ENCODE measurements at regions not wholly inside any gene's neighbourhood (a gene's known extent, or its start where the extent isn't known, plus 50 kb on each side); places are given as distances from the start of the nearest gene placed in this dataset.
"Not testable (repeated sequence)": the region's sequence is repeated elsewhere in the genome, so short reads cannot be mapped to it uniquely, and the experiment has no call there.

- not testable (repeated sequence) for DNase-seq
Observed at GRCh38 chr12:82634495-82635258, 52.0 kb upstream of the TMTC2 start.

- no peak for DNase-seq
Observed at GRCh38 chr12:82635263-82635662, 51.4 kb upstream of the TMTC2 start.

Measured in NCI-H1436 (cell line).